HG03520 (cell line): ENCODE measurements at regions not wholly inside any gene's neighbourhood (a gene's known extent, or its start where the extent isn't known, plus 50 kb on each side); places are given as distances from the start of the nearest gene placed in this dataset.
A peak's percentile ranks its signal among the peaks of the same experiment; 100 is the strongest.
"Not testable (repeated sequence)": the region's sequence is repeated elsewhere in the genome, so short reads cannot be mapped to it uniquely, and the experiment has no call there.

Experiments used
- ATAC-seq: cut with Tn5 transposase; IDR thresholded peaks from one replicate; pipeline ENCODE4 v1.9.1; 2021; ENCODE audit warnings: mild to moderate bottlenecking, moderate library complexity; ENCODE audit not compliant: unreplicated experiment

DNA sequence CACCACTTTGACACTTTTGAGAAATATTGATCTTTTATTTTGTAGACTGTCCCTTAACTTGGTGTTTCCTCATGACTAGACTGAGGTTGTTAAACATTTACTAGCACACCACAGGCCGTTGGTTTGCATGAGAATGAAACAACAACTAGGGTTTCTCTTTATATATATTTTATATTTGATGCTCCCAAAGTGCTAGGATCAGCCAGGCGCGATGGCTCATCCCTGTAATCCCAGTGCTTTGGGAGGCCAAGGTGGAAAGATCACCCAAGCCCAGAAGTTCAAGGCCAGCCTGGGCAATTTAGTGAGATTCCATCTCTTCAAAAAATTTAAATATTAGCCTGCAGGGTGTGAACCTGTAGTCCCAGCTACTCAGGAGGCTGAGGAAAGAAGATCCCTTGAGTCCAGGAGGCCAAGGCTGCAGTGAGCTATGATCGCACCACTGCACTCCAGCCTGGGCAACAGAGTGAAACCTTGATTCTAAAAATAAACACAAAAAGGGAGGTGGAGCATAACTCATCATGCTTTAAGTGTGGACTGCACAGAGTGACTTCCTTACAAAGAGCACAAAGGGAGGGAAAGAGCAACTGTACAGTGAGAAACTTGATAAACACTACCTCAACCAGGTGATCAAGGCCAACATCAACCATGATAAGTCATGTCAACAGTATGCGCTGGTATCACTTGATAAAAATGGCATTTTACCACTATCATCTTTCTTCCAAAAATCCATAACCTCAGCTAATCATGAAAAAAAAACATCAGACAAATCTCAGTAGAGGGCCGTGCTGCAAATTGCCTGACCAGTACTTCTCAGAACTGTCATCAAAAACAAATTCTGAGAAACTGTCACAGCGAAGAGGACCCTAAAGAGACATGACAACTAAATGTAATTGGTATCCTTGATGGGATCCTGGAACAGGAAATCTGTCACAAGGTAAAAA is 72.8 kb upstream of the ATF7IP2 start:
- peak; percentile 77 for ATAC-seq

DNA sequence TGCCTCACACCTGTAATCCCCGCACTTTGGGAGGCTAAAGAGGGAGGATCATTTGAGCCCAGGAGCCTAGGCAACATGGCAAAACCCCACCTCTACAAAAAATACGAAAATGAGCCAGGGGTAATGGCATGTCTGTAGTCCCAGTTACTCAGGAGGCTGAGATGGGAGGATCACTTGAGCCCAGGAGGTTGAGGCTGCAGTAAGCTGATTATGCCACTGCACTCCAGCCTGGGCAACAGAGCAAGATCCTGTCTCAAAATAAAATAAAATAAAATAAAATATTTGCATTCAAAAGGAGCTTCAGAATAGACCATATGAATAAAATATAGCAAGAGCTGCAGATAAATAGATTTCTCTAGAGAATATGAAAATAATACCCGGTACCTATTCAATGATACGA is 71.5 kb upstream of the ATF7IP2 start:
- ATAC-seq: no peak

DNA sequence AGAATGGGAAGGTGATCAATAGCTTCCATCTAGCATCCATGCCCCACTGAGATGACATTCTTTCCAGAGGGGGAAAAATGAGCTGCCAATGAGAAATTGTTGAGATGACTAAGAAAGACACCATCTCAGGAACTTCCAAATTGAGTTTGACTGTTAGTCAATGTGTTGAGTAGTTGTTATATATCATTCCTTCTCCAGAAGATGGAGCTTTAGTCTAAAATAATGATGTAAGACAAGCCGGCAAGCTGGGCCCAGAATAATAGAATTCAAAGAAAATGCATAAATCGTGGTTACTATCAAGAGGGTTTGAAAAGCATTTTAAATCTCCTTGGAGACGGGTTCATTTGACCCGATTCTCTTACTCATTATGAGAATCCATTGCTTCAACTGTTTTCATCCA is 71.0 kb upstream of the ATF7IP2 start:
- no peak for ATAC-seq

DNA sequence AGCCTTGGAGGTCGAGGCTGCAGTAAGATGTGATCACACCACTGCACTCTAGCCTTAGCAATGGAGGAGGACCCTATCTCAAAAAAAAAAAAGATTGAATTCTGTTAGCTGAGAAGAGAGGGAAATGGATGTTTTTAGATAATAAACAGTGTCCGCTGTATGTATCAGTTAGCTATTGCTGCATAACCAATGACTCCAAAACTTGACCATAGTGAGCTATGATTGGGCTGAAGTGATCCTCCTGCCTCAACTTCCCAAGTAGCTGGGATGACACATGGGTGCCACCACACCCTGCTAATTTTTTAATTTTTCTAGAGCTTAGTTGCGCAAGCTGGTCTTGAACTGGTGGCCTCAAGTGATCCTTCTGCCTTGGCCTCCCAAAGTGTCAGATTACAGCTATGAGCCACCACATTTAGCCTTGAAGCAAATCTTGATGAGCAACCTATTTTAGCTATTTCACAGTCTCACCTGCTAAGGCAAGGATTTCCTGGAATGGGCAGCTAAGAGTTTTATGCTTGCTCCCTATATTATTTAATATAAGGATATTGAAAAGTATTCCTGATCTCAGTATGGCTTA is 68.3 kb upstream of the ATF7IP2 start:
- no peak for ATAC-seq

DNA sequence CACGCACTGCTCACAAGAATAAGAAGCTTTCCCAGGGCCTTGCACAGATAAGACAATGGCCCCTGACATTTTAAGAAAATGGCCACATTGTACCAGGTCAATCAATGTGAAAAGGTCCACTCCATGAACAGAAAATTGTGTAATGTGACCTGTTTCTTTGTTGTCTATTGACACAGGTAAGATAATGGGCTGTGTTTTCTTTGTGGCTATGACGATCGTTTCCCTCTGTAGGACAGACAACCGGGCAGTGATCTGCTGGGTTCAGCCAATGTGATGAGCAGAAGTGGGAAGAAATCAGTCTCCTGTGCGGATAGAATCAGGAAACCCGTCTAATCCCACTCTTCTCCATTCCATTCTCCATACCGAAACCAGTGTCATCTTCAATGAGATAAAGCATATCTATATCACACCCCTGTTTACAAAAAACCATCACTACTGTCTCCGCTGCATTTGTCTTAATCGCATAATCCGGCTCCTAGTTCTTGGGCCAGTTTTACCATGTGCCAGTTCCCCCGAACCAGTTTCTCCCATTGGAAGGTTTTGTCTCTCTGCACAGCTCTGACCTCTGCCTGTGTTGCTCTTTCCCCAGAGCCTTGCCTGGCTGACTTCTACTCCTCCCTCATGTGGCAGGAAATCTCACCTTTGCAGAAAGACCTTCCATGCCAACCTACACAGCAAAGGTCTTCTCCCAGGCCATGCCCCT is 66.9 kb upstream of the ATF7IP2 start:
- no peak for ATAC-seq

DNA sequence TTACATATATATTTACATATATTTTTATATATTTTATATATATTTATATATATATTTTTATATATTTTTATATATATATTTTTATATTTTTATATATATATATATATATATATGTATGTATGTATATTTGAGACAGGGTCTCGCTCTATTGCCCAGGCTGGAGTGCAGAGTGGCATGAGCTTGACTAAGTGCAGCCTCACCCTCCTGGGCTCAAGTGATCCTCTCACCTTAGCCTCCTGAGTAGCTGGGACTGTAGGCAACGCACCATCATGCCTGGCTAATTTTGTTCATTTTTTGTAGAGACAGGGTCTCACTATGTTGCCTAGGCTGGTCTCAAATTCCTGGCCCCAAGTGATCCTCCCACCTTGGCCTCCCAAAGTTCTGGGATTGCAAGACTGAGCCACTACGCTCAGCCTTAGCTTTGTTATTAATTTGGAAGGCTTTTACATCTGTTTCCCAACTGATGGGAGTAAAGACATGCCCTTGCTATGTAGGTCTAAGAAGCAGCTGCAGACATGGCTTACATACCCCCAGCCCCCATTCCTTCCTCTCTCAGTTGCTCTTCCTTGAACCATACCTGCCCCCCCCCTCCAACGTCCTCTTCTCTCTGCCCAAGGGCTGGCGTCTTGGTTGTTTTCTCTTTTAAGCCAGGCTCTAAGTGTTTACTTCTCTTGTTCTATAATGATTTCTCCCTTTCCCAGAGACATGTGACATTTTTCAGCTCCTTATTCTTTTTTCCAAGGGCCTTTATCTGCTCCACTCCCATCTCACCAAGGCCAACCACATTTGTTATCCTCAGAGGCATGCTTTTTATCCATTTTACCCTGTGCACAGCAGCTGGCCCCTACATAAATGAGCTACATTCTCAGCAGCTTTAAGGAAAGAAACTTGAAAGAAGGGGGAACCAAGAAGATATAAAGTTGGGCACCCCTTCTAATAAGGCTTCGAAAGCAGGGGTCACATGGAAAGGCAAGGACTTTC is 64.2 kb upstream of the ATF7IP2 start:
- ATAC-seq: no peak

DNA sequence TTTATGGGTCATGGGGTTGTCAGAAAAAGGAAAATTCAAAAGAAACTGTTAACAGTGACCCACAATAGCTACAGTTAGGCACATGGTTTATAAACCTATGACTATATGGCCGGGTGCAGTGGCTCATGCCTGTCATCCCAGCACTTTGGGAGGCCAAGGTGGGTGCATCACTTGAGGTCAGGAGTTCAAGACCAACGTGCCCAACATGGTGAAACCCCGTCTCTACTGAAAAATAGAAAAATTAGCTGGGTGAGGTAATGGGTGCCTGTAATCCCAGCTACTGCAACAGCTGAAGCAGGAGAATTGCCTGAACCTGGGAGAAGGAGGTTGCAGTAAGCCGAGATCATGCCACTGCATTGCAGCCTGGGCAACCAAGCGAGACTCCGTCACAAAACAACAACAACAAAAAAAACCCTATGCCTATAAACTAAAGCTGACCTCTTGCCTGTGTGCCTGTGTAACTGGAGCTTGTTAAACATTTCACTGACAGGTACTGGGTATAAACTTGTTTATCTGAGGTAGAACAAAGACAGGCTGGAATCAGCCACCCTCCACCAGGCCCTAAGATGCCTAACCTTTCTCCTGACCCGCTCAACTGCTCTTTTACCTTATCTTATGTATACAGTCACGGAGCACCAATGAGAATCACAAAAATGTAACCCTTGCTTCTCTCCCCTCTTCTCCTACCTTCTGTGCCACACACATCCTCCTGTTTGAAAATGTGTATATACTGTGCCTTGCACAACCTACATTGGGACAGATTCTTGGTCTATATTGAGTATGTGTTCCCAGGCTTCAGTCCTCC is 62.9 kb upstream of the ATF7IP2 start:
- no peak for ATAC-seq

DNA sequence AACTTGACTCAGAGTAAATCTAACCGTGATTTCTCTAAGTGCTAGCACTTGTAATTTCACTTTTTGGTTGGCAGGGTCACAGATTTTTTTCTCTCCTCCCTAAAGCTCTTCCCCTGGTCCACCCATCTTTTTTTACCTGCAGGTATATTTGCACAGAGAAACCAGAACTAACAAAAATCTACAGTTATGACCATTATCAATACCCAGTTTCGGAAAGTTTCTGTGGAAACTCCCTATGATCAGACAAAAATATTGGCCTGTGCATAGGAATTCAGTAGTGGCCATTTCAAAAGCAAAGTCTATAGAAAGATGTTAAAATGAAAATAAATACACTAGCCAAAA is 62.4 kb upstream of the ATF7IP2 start:
- ATAC-seq: no peak

DNA sequence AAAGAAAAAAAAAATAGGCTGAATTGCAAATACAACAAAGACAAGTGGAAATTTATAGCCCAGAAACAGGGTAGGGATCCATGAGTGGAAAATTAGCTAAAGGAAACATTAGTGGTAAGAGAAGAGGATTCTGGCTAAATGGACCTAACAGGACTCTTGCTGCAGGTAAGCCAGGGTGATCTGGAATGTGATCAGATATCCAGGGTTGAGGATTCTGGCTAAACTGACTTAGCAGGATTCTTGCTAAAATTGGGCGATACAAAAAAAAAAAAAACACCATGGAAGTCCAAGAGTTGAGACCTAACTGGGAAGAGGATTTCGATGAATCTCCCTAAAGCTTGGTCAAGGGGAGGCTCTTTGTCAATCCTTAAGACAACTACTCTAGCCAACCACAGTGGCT is 61.7 kb upstream of the ATF7IP2 start:
- ATAC-seq: no peak

DNA sequence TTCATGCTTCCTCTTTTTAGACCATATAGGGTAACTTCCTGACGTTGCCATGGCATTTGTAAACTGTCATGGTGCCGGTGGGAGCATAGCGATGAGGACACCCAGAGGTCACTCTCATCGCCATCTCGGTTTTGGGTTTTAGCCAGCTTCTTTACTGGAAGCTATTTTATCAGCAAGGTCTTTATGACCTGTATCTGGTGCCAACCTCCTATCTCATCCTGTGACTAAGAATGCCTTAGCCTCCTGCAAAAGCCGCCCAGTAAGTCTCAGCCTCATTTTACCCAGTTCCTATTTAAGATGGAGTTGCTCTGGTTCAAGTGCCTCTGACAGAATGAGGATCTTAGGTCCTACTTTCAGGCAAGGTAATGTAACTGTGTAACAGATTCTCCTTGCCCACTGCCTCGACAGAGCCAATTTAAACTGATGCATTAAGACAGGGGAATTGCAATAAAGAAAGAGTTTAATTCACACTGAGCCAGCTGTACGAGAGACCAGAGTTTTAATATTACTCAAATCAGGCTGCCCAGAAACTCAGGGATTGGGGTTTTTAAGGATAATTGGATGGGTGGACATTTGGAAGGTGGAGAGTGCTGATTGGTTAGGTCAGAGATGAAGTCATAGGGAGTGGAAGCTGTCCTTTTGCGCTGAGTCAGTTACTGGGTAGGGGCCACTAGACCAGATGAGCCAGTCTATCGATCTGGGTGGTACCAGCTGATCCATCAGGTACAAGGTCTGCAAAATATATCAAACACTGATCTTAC is 59.9 kb upstream of the ATF7IP2 start:
- ATAC-seq: no peak

DNA sequence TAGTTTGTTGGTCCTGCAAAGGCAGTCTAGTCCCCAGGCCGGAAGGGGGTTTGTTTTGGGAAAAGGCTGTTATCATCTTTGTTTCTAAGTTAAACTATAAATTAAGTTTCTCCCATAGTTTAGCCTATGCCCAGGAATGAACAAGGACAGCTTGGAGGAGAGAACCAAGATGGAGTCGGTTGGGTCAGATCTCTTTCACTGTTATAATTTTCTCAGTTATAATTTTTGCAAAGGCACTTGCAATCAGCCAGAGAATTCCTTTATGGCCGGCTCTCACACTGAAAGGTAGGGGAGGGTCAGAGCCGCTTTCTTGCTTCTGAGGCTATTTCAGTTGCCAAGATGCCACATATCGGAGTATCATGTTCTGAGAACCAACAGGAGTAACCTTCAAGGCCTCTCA is 59.2 kb upstream of the ATF7IP2 start:
- no peak for ATAC-seq

DNA sequence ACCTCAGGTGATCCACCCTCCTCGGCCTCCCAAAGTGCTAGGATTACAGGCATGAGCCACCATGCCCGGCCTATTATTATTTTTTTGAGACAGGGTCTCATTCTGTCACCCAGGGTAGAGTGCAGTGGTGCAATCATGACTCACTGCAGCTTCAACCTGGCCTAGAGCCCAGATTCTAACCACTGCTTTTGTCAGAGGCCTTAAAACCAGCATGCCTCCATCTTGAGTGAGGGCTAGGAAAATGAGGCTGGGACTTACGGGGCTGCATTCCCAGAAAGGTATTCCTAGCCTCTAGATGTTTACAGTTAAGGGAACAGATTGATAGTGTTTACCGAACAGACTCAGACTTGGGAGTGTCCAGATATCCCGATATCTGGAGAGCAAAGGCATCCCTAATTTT is 57.6 kb upstream of the ATF7IP2 start:
- ATAC-seq: not testable (repeated sequence)

DNA sequence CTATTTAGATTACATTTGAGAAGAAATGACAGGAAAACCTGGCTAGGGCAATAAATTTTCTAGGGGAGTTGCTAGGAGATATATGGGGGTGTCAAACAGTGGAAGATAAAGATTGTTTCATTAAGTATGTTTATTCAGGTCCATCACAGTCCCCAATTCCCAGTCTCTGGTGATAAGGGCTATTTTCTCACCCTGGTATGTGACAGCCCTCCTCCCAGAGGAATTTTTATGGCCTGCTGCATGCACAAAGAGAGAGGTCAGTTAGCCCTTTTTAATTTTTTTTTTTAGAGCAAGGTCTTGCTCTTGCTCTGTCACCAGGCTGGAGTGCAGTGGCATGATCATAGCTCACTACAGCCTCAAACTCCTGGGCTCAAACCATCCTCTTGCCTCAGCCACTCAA is 53.6 kb upstream of the ATF7IP2 start:
- ATAC-seq: no peak

DNA sequence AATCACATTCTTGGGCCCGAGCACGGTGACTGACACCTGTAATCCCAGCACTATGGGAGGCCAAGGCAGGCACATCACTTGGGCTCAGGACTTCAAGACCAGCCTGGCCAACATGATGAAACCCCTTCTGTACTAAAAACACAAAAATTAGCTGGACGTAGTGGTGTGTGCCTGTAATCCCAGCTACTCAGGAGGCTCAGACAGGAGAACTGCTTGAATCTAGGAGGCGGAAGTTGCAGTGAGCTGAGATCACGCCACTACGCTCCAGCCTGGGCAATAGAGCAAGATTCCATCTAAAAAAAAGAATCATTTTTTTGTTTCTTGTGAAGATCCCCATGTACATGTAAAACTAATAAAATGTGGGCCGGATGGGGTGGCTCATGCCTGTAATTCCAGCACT is 53.1 kb upstream of the ATF7IP2 start:
- ATAC-seq: no peak

DNA sequence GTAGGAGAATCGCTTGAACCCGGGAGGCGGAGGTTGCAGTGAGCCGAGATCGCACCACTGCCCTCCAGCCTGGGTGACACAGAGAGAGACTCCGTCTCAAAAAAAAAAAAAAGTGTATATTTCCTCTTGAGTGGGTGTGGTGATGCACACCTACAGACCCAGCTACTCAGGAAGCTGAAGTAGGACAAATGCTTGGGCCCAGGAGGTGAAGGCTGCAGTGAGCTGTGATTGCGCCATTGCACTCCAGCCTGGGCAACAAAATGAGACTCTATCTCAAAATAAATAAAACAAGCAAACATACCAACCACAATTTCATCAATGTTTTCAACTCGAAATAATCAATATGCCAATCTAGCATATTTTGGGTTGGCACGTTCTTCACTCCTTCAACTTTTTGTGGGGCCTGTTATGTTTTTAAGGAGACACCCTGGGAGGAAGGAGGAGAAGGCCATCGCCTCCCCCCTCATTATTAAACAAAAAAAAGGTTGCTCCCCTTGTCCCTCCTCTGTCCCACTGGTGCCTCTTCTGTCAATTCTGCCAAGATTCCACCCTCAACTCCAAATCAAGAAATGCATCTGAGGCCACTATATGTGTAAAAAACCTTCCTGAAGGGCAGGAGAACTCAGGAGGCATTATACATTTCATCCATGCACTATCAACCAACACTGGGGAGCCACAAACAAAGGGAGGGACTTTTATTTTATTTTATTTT is 52.4 kb upstream of the ATF7IP2 start:
- no peak for ATAC-seq

DNA sequence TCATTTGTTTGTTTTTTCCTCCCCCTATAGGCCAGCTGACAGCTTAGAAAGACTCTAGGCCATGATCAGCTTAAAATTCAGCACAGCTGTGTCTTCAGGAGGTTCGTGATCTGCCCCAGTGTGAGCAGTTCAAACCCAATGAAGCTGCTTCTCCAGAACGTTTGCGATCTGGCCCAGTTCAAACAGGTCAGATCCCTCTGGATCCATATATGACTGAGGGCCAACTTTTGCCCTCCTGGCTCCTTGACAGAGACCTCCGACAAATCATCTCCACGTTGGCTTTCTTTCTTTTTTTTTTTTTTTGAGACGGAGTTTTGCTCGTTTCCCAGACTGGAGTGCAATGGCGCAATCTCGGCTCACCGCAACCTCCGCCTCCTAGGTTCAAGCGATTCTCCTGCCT is 50.2 kb upstream of the ATF7IP2 start:
- ATAC-seq: no peak
